ENCODE measurements at regions not wholly inside any gene's neighbourhood (a gene's known extent, or its start where the extent isn't known, plus 50 kb on each side); places are given as distances from the start of the nearest gene placed in this dataset.

- TF ChIP-seq SP4 (IDR thresholded peaks at IDR 0.05; ENCODE audit: low read length) = no peak
- TF ChIP-seq CHD2 (IDR thresholded peaks at IDR 0.05; ENCODE audit: low read length) = no peak
- no peak for TF ChIP-seq TAF1 (IDR thresholded peaks at IDR 0.05; ENCODE audit: low read depth, low read length)
Measured at GRCh38 chr5:62043289-62044280, 262.4 kb upstream of the KIF2A start (continued).
